SK-N-SH treated with all-trans-retinoic acid at 6 μM for 48 hours (cell line): ENCODE measurements at regions not wholly inside any gene's neighbourhood (a gene's known extent, or its start where the extent isn't known, plus 50 kb on each side); places are given as distances from the start of the nearest gene placed in this dataset.

Source experiments
- ATAC-seq: fragments of 200-7000 bp; cut with Tn5 transposase; 3 replicates; pipeline ENCODE4 v1.9.1; 2020; ENCODE audit warnings: mild to moderate bottlenecking, moderate library complexity
- ARNTL ChIP-seq: fragments of 450-650 bp; formaldehyde crosslinking; IDR thresholded peaks from 2 replicates; pipeline ENCODE4 v1.5.0; 2020; ENCODE audit warnings: low read depth, mild to moderate bottlenecking, moderate library complexity, borderline replicate concordance
- BACH2 ChIP-seq: fragments of 250-450 bp; sonication (Bioruptor Pico); IDR thresholded peaks from 2 replicates; pipeline ENCODE4 v1.9.0; 2021; ENCODE audit warnings: mild to moderate bottlenecking, borderline replicate concordance
- CREB5 ChIP-seq: fragments of 250-450 bp; sonication (Bioruptor Pico); IDR thresholded peaks from 2 replicates; pipeline ENCODE4 v1.5.1; 2020; ENCODE audit warnings: low read depth, mild to moderate bottlenecking, moderate library complexity
- CSDC2 ChIP-seq: fragments of 250-450 bp; sonication (Bioruptor Pico); IDR thresholded peaks from 2 replicates; pipeline ENCODE4 v1.5.0; 2020; ENCODE audit warnings: mild to moderate bottlenecking, moderate library complexity
- ESRRG ChIP-seq: fragments of 250-450 bp; sonication (Bioruptor Pico); IDR thresholded peaks from 2 replicates; pipeline ENCODE4 v1.6.1; 2021; ENCODE audit warnings: mild to moderate bottlenecking
- GLIS3 ChIP-seq: fragments of 250-450 bp; sonication (Bioruptor Pico); IDR thresholded peaks from 2 replicates; pipeline ENCODE4 v1.5.0; 2020; ENCODE audit warnings: mild to moderate bottlenecking, moderate library complexity
- ISL1 ChIP-seq: fragments of 250-450 bp; sonication (Bioruptor Pico); IDR thresholded peaks from 2 replicates; pipeline ENCODE4 v2.1.2; 2022; ENCODE audit warnings: mild to moderate bottlenecking, moderate library complexity
- OSR1 ChIP-seq: fragments of 250-450 bp; sonication (Bioruptor Pico); IDR thresholded peaks from 2 replicates; pipeline ENCODE4 v1.8.0; 2022; ENCODE audit warnings: moderate library complexity, mild to moderate bottlenecking, inconsistent platforms
- POU6F1 ChIP-seq: fragments of 250-450 bp; sonication (Bioruptor Pico); IDR thresholded peaks from 2 replicates; pipeline ENCODE4 v1.8.0; 2021; ENCODE audit warnings: low read depth, mild to moderate bottlenecking, moderate library complexity, borderline replicate concordance
- PPARA ChIP-seq: fragments of 250-450 bp; sonication (Bioruptor Pico); IDR thresholded peaks from 2 replicates; pipeline ENCODE4 v1.5.0; 2020; ENCODE audit warnings: mild to moderate bottlenecking, borderline replicate concordance
- RARB ChIP-seq: fragments of 250-450 bp; sonication (Bioruptor Pico); IDR thresholded peaks from 2 replicates; pipeline ENCODE4 v1.8.0; 2021; ENCODE audit warnings: mild to moderate bottlenecking, moderate library complexity
- SNAI2 ChIP-seq: fragments of 250-450 bp; sonication (Bioruptor Pico); IDR thresholded peaks from 2 replicates; pipeline ENCODE4 v1.5.0; 2020; ENCODE audit warnings: mild to moderate bottlenecking, moderate library complexity
- TCF4 ChIP-seq: fragments of 250-450 bp; sonication (Bioruptor Pico); IDR thresholded peaks from 2 replicates; pipeline ENCODE4 v1.8.0; 2021; ENCODE audit warnings: mild to moderate bottlenecking, moderate library complexity, borderline replicate concordance
- TSHZ2 ChIP-seq: fragments of 250-450 bp; sonication (Bioruptor Pico); IDR thresholded peaks from 2 replicates; pipeline ENCODE4 v1.5.0; 2020; ENCODE audit warnings: mild to moderate bottlenecking, moderate library complexity
- ZC3H10 ChIP-seq: fragments of 250-450 bp; sonication (Bioruptor Pico); IDR thresholded peaks from 2 replicates; pipeline ENCODE4 v1.5.1; 2021; ENCODE audit warnings: mild to moderate bottlenecking, moderate library complexity
- ZFP3 ChIP-seq: fragments of 250-450 bp; sonication (Bioruptor Pico); IDR thresholded peaks from 2 replicates; pipeline ENCODE4 v1.5.0; 2020; ENCODE audit warnings: mild to moderate bottlenecking, moderate library complexity
- ZFP30 ChIP-seq: fragments of 450-650 bp; formaldehyde crosslinking; IDR thresholded peaks from 2 replicates; pipeline ENCODE4 v1.5.0; 2022; ENCODE audit warnings: mild to moderate bottlenecking, moderate library complexity
- ZNF565 ChIP-seq: fragments of 450-650 bp; formaldehyde crosslinking; conservative IDR thresholded peaks from 2 replicates; pipeline ENCODE4 v1.5.0; 2020; ENCODE audit warnings: low read depth, mild to moderate bottlenecking, moderate library complexity
- ZNF70 ChIP-seq: fragments of 450-650 bp; formaldehyde crosslinking; IDR thresholded peaks from 2 replicates; pipeline ENCODE4 v1.5.0; 2020; ENCODE audit warnings: mild to moderate bottlenecking, moderate library complexity
- ZNF8 ChIP-seq: fragments of 450-650 bp; formaldehyde crosslinking; IDR thresholded peaks from 2 replicates; pipeline ENCODE4 v1.5.0; 2020; ENCODE audit warnings: mild to moderate bottlenecking, moderate library complexity
- TF ChIP-seq, protein P1 (sequence below): fragments of 250-450 bp; sonication (Bioruptor Pico); IDR thresholded peaks from 2 replicates; pipeline ENCODE4 v1.5.1; 2021; ENCODE audit warnings: mild to moderate bottlenecking, moderate library complexity
- TF ChIP-seq, protein P2 (sequence below): fragments of 250-450 bp; sonication (Bioruptor Pico); IDR thresholded peaks from 2 replicates; pipeline ENCODE4 v1.8.0; 2020; ENCODE audit warnings: mild to moderate bottlenecking, moderate library complexity, borderline replicate concordance

GRCh38 chr6:1486387-1486786, 97.0 kb downstream of the FOXF2 start:
- no peak for ATAC-seq
- no peak for TF ChIP-seq GLIS3 (CRISPR knock-in tag)
- no peak for TF ChIP-seq BACH2 (CRISPR knock-in tag)
- TF ChIP-seq TCF4 (CRISPR knock-in tag) = no peak
- TF ChIP-seq SNAI2 (CRISPR knock-in tag) = no peak
- TF ChIP-seq ZNF565 (CRISPR knock-in tag) = no peak
- no peak for TF ChIP-seq ZFP3
- TF ChIP-seq, all 23 proteins: peak for 0

- no peak for TF ChIP-seq BACH2 (CRISPR knock-in tag)
- no peak for TF ChIP-seq PPARA (CRISPR knock-in tag)
- TF ChIP-seq ZNF8 (CRISPR knock-in tag) = no peak
- TF ChIP-seq POU6F1 (CRISPR knock-in tag) = no peak
- no peak for TF ChIP-seq CREB5 (CRISPR knock-in tag)
- TF ChIP-seq ESRRG = no peak
- no peak for TF ChIP-seq ARNTL (CRISPR knock-in tag)
- TF ChIP-seq, protein P1, sequence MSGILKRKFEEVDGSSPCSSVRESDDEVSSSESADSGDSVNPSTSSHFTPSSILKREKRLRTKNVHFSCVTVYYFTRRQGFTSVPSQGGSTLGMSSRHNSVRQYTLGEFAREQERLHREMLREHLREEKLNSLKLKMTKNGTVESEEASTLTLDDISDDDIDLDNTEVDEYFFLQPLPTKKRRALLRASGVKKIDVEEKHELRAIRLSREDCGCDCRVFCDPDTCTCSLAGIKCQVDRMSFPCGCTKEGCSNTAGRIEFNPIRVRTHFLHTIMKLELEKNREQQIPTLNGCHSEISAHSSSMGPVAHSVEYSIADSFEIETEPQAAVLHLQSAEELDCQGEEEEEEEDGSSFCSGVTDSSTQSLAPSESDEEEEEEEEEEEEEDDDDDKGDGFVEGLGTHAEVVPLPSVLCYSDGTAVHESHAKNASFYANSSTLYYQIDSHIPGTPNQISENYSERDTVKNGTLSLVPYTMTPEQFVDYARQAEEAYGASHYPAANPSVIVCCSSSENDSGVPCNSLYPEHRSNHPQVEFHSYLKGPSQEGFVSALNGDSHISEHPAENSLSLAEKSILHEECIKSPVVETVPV = no peak
- no peak for TF ChIP-seq ZNF565 (CRISPR knock-in tag)
- no peak for TF ChIP-seq ZFP30 (CRISPR knock-in tag)
- no peak for TF ChIP-seq ZFP3
- TF ChIP-seq TCF4 (CRISPR knock-in tag) = no peak
- no peak for TF ChIP-seq CSDC2 (CRISPR knock-in tag)
- no peak for TF ChIP-seq TSHZ2 (CRISPR knock-in tag)
- no peak for TF ChIP-seq ZNF70 (CRISPR knock-in tag)
- TF ChIP-seq ZC3H10 (CRISPR knock-in tag) = no peak
- TF ChIP-seq RARB (CRISPR knock-in tag) = no peak
- TF ChIP-seq GLIS3 (CRISPR knock-in tag) = no peak
- no peak for TF ChIP-seq OSR1
- no peak for ATAC-seq
These were observed 97.9 kb downstream of the FOXF2 start for GRCh38 chr6:1487239-1487638.

DNA sequence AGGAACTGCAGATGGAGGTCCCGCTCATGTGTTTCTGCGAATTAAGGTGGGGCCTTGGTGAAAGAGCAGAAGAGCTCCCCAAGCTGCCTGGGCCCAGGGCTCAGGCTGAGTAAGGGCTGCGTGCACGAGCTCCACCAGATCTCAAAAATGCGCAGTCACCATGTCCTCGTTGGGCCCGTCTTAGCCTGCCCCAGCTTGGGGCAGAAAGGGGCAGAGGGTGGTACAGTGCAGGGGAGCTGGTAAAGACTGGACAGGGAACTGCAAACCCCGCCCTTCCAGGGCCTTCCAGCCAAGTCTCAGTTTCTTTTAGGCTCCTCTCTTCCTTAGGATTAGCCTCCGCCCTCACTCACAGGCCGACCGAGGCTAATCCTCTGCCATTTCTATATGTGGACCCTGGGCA, 101.6 kb downstream of the FOXF2 start:
- no peak for ATAC-seq
- no peak for TF ChIP-seq ZFP30 (CRISPR knock-in tag)
- TF ChIP-seq ZNF70 (CRISPR knock-in tag) = no peak
- no peak for TF ChIP-seq ISL1 (CRISPR knock-in tag)
- TF ChIP-seq CSDC2 (CRISPR knock-in tag) = no peak
- TF ChIP-seq POU6F1 (CRISPR knock-in tag) = no peak
- TF ChIP-seq GLIS3 (CRISPR knock-in tag) = no peak
- TF ChIP-seq, protein P2, sequence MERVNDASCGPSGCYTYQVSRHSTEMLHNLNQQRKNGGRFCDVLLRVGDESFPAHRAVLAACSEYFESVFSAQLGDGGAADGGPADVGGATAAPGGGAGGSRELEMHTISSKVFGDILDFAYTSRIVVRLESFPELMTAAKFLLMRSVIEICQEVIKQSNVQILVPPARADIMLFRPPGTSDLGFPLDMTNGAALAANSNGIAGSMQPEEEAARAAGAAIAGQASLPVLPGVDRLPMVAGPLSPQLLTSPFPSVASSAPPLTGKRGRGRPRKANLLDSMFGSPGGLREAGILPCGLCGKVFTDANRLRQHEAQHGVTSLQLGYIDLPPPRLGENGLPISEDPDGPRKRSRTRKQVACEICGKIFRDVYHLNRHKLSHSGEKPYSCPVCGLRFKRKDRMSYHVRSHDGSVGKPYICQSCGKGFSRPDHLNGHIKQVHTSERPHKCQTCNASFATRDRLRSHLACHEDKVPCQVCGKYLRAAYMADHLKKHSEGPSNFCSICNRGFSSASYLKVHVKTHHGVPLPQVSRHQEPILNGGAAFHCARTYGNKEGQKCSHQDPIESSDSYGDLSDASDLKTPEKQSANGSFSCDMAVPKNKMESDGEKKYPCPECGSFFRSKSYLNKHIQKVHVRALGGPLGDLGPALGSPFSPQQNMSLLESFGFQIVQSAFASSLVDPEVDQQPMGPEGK = no peak
- no peak for TF ChIP-seq CREB5 (CRISPR knock-in tag)
- TF ChIP-seq ESRRG = no peak
- TF ChIP-seq TSHZ2 (CRISPR knock-in tag) = no peak
- no peak for TF ChIP-seq PPARA (CRISPR knock-in tag)
- TF ChIP-seq ZNF565 (CRISPR knock-in tag) = no peak
- no peak for TF ChIP-seq ARNTL (CRISPR knock-in tag)
- no peak for TF ChIP-seq RARB (CRISPR knock-in tag)
